Epithelial cell of esophagus (primary cell): ENCODE measurements at regions not wholly inside any gene's neighbourhood (a gene's known extent, or its start where the extent isn't known, plus 50 kb on each side); places are given as distances from the start of the nearest gene placed in this dataset.
A peak's percentile ranks its signal among the peaks of the same experiment; 100 is the strongest.
"Not testable (repeated sequence)": the region's sequence is repeated elsewhere in the genome, so short reads cannot be mapped to it uniquely, and the experiment has no call there.

Source experiments
- DNase-seq: peaks from one replicate; pipeline ENCODE4 v3.0.0; 2010; ENCODE audit warnings: low read depth
- H3K4me3 ChIP-seq: 2 replicates; pipeline ENCODE4 v1.5.1; 2011; ENCODE audit warnings: mild to moderate bottlenecking, low read length, control low read depth
- CTCF ChIP-seq: IDR thresholded peaks from 2 replicates; pipeline ENCODE4 v1.5.1; 2011; ENCODE audit warnings: low read depth, mild to moderate bottlenecking, low read length, control low read depth, inconsistent platforms; ENCODE audit not compliant: insufficient read depth; ENCODE audit errors: missing control alignments

DNA sequence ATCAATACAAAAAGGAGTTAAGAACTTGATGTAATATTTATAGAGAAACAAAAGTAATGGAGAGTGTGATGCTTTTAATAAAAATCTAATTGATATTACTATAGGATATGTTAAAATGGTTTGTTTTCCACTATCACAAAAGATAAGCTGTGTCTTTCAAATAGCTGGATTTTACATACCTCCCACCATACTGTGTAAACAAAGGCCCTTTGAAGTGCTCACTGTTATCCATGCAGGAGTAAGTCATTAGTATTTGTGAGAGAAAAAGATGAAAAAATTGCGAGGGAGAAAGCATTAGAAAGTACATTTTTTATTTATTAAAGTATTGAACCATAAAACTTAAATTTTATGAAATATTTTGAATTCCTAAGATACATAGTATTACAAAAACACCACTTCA, 733.0 kb downstream of the GRIK2 start:
- no peak overlapping the region for H3K4me3 ChIP-seq
- TF ChIP-seq CTCF = no peak
- DNase-seq = no peak

GRCh38 chr6:102127253-102127652, 733.7 kb downstream of the GRIK2 start:
- TF ChIP-seq CTCF = no peak
- no peak overlapping the region for H3K4me3 ChIP-seq
- no peak for DNase-seq

DNA sequence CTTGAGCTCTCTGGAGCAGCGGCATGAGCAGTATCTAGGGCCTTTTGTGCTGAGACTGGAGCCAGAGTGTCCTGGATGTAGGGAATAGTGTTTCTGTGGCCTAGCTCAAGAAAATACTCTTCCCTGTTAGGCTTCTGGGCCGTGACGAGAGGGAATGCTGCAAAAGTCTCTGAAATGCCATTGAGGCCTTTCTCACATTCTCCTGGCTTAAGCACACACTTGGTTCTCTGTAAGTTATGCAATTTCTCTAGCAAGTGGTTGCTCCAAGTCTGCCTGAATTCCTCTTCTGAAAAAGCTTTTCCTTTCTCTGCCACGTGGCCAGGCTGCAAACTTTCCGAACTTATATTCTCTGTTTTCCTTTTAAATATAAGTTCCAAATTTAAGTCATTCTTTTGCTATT, 744.4 kb downstream of the GRIK2 start:
- no peak for TF ChIP-seq CTCF
- no peak for DNase-seq
- H3K4me3 ChIP-seq = no peak overlapping the region

GRCh38 chr6:102149191-102149590, 755.7 kb downstream of the GRIK2 start:
- TF ChIP-seq CTCF = no peak
- no peak for DNase-seq
- no peak overlapping the region for H3K4me3 ChIP-seq

DNA sequence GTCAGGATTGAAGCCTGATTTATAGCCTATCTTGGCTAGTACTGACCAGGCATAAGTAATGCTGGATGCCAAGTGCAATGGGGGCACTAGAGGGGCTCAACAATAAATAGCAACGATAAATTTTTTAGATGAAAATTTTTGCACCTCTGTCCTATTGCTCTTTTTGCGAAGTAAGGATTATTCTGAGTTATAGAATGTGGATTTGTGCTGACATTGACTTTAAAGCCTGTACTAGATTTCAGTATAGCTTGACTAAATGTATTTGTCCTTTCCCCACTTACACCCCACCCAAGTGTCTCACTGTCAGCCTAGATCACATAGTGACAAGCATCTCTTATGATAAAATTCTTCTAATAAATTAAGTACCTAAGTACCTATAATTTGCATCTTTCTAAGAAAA, 757.0 kb downstream of the GRIK2 start:
- H3K4me3 ChIP-seq = no peak overlapping the region
- DNase-seq = no peak
- TF ChIP-seq CTCF = no peak

GRCh38 chr6:102154176-102154575, 760.7 kb downstream of the GRIK2 start:
- DNase-seq = peak; percentile 6
- no peak overlapping the region for H3K4me3 ChIP-seq
- no peak for TF ChIP-seq CTCF

DNA sequence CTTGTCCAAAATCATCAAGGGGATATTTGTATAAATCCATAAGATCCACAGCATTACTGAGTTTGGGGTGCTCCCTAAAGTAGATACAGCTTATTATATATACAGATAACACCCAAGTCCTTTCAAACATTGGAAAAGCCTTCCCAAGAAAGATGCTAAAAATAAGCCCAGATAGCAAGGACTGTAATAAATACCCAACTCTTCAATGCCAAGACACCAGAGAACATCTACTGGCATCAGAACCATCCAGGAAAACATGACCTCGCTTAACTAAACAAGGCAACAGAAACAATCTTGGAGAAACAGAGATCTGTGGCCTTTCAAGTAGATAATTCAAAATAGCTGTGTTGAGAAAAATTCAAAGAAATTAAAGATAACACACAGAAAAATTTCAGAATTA, 761.4 kb downstream of the GRIK2 start:
- no peak for DNase-seq
- TF ChIP-seq CTCF = no peak
- H3K4me3 ChIP-seq = no peak overlapping the region

DNA sequence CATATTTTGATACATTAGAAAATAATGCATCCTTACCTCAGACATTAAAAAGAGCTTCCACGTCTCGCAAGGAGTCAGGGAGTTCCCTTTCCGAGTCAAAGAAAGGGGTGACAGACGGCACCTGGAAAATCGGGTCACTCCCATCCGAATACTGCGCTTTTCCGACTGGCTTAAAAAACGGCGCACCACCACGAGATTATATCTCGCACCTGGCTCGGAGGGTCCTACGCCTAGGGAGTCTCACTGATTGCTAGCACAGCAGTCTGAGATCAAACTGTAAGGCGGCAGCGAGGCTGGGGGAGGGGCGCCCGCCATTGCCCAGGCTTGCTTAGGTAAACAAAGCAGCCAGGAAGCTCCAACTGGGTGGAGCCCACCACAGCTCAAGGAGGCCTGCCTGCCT, 776.3 kb downstream of the GRIK2 start:
- not testable (repeated sequence) for DNase-seq, H3K4me3 ChIP-seq
